Esophagus muscularis mucosa (tissue), 4 donors: ENCODE measurements at regions not wholly inside any gene's neighbourhood (a gene's known extent, or its start where the extent isn't known, plus 50 kb on each side); places are given as distances from the start of the nearest gene placed in this dataset.

Source experiments
- CTCF ChIP-seq, 3 experiments: fragments of 200-600 bp in 2 of 3; fragments of 450-650 bp in 1 of 3; sonication (generic) in 2 of 3; IDR thresholded peaks; one replicate each; pipeline ENCODE4 v1.5.1; 2017 to 2019; ENCODE audit warnings: antibody characterized with exemption in 3 of 3, mild to moderate bottlenecking in 2 of 3, moderate library complexity in 1 of 3
- EP300 ChIP-seq: sonication (generic); formaldehyde crosslinking; IDR thresholded peaks from one replicate; pipeline ENCODE4 v1.6.1; 2017; ENCODE audit warnings: antibody characterized with exemption
- POLR2A ChIP-seq: fragments of 450-650 bp; IDR thresholded peaks from one replicate; pipeline ENCODE4 v1.6.1; 2017; ENCODE audit warnings: antibody characterized with exemption, moderate library complexity, mild to moderate bottlenecking, low read depth
- POLR2AphosphoS5 ChIP-seq, 2 donors: sonication (generic); formaldehyde crosslinking; IDR thresholded peaks; one replicate each; pipeline ENCODE4 v1.6.1; 2017; ENCODE audit warnings: antibody characterized with exemption in 2 of 2

- TF ChIP-seq CTCF (IDR thresholded peaks at IDR 0.05) (no peak), POLR2A (no peak), POLR2AphosphoS5 (IDR thresholded peaks at IDR 0.05) (no peak), EP300 (no peak)
Observed at GRCh38 chr20:21835042-21835441, 129.6 kb downstream of the PAX1 start.
